ELF-1 (cell line): ENCODE measurements at regions not wholly inside any gene's neighbourhood (a gene's known extent, or its start where the extent isn't known, plus 50 kb on each side); places are given as distances from the start of the nearest gene placed in this dataset.
"Not testable (repeated sequence)": the region's sequence is repeated elsewhere in the genome, so short reads cannot be mapped to it uniquely, and the experiment has no call there.

Source experiments
- DNase-seq: peaks from one replicate; pipeline ENCODE4 v3.0.0-alpha.2; 2016; ENCODE audit warnings: low read depth, low spot score

DNA sequence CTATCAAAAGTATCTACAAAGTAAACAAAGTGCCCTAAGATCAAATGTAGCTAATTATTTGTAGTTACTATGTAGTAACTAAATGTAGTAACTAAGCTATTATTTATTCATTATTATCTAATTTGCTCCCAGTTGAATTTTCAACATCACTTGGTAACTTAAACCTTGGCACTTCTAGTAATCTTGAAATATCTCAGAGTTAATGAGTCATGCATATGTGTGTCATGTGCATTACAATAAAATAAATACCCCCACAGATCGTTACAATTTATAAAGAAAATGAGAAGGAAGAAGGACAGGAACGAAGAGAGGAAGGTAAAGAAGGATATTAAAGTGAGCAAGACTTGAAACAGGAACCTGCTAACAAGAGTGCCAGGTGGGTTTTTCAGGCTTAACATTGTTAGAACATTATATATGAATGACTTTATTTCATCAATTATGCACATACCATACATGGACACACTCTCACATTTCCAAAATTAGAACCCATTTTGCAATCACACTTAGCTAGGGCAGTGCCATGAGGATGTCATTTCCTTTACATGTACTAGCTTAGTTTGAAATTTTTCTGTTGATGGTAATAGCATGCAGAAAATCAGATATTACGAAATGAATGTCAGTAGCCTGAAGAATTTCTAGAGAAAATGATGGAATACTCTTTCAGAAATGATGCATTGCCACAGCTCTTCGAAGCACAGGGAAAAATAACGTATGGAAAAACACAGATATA lies 1670.4 kb upstream of the AGA start:
- DNase-seq: no peak

DNA sequence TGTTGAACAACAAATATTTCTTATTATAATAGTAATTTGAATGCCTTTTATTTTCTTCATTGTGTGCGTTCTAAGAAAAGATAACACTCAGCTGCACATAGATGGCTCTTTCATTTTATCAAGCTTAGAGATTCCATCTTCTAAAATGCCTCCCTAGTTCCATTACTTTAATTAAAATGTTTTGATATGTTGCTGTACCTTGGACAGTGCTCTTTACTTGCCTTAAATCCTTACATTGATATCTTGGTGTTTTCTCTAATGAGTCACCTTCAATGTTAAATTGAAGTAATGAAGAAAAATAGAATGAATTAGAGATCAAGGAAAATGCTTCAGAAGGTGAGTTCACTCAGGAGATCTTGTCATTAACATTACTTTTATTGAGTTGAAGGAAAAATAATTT lies 1672.4 kb upstream of the AGA start:
- no peak for DNase-seq

DNA sequence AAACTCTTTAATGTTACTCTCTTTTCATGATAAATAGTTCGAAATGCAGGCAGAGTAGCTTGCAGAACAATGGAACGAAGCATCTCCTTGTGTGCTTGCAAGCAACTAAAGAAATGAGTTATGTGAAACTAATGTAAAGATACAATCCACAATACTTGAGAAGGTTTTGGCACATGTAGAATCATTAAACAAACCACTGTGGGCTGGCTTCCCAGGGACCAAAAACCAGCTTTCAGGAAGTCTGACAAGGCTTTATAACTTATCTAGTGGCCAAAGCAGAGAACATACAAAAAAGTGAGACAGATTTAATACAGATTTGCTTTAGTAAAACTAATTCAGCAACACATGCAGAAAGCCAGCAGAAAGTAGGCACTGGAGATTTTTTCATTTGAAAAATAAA lies 1673.8 kb upstream of the AGA start:
- DNase-seq: no peak

DNA sequence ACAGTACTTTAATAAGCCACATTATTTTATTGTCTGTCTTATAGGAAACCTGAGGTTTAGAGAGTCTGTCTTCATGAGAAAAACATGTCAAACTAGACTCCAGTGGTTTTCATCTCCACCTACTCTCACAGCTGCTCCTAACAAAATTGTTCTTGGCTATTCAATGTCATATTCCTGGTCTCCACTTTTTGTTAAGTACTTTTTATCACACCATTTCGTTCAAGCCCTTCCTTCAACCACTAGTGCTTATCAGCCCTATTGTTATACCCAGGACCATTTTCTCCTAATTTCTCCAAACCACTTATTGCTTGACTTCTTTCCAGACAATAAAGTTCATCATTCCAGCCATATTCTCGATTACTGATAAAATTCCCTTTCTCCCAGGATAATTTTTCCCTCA lies 1674.3 kb upstream of the AGA start:
- no peak for DNase-seq

DNA sequence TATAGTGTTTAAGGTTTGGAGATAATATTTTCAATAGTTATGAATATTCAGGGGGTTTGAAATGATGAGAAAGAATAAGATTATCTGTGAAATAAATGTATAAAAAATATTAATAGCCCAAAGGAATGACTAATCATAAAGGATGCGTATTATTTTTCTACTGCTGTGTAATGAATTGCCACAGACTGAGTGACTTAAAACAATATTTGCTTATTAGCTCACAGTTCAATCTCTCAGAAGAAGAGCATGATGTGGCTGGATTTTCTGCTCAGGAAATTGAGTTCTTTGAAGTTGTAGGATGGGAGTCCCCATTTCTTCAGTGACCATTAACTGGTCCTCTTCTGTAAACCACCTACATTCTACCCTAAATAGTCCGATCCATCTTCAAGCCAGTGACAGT lies 1680.8 kb upstream of the AGA start:
- DNase-seq: no peak

DNA sequence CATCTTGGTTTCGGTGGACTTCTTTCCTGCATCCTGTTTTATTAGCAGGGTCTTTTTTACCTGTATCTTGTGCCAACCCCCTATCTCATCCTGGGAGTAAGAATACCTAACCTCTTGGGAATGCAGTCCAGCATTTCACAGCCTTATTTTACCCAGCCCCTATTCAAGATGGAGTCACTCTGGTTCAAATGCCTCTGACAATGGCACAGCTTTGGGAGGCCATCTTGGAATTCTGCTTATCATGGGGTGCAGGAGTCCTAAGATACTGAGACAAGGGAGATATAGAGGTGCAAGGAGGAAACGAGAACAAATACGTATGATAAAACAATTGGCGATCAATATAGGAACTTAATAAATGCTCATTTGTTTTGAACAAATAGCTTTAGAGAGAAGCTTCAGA lies 1682.2 kb upstream of the AGA start:
- DNase-seq: no peak

DNA sequence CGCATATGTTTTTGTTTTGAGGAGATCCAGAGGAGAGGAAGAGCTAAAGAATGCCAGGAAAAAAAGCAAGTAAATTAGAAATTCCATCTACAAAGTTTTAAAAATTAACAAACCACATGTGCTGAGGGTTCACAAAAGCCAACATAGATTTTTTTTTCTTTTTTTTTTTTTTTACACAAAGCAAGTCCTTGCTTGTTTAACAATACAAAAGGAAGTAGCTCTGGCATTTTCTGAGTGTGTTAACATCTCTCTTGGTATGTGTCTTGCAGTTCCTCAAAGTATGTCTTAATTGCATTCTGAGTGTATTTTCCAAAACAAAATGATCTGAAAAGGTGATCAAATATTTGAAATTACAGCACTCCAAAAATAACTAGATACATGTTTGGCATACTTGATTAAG lies 1682.7 kb upstream of the AGA start:
- no peak for DNase-seq

DNA sequence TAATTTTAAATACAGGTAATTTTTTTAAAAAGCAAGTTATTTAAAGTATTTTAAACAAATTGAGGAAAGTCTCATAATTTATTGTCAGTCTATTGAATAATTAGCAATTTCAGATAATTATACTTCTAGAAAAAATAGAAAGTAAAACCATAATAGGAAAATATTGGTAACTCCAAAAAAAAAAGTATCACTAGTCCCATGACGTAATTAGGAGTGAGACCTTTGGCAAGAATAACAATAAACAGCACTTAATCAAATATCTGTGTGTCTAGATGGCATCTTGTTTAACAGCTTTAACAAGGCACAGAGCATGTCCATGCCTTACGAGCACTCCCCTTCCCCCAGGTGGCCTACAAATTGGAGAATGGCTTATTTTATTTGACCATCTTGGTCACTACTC lies 1683.6 kb upstream of the AGA start:
- DNase-seq: no peak

DNA sequence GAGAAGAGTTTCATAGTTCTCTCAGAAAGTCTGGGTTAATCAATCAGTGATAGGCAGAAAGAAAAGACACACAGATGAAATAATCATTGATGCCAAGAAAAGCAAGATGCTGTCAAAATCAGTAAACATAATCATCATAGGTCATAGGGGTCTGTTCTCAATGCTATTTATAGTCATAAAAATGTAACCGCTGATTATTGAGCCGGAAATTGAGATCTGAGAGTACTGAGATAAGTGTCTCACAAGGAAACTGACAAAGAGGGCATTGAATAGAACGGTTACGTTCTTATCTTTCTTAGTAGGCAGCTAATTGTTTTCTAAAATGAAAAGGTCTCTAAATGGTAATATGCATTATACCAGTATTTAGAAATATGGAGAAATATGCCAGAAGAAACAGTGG lies 1686.1 kb upstream of the AGA start:
- no peak for DNase-seq

DNA sequence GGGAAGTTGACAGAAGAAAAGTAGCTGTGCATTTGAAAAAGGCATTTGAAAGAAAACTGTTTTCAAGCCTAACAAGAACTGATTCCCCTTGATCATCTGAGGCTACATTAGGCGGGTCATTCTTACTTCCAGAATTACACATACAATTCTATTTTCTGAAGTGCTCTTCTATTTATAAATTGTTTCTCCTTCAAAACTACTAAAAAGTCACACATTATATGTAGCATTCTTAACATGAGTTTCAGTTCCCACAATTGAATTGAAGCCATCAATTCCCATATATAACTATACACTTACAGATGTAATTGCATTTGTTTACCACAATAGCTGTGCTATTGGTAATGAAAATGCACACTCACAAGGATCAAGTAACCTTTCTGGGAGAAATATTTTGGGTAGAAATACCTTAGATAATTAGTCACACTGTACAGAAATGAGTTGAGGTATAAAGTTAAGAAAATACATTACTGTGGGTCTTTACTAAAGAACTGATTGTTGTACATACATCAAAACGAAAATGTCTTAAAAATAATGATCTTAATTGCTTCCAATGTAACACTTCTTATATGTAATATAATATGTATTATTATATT lies 1688.0 kb upstream of the AGA start:
- DNase-seq: no peak

DNA sequence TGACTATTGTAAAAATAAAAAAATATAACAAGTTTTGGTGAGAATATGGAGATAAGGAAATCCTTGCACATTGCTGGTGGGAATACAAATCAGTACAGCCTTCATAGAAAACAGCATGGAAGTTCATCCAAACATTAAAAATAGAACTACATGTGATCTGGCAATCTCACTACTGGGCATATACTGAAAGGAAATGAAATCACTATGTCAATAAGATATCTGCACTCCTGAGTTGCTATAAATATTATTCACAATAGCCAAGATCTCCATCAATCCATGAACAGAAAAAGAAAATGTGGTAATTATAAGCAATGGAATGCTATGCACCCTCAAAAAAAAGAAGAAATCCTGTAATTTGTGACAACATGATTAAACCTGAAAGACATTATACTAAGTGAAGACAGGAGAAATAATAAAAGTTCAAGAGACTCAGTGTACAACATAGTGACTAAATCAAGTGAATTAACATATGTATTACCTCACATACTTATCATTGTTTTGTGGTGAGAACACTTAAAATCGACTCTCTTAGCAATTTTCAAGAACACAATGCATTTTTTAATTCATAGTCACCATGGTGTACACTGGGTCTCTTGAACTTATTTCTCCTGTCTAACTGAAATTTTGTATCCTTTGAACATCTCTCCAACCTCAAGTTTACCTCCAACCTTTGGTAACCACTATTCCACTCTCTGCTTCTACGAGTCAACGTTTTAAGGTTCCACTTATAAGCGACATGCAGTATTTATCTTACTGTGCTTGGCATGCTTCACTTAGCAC lies 1703.7 kb upstream of the AGA start:
- DNase-seq: no peak

DNA sequence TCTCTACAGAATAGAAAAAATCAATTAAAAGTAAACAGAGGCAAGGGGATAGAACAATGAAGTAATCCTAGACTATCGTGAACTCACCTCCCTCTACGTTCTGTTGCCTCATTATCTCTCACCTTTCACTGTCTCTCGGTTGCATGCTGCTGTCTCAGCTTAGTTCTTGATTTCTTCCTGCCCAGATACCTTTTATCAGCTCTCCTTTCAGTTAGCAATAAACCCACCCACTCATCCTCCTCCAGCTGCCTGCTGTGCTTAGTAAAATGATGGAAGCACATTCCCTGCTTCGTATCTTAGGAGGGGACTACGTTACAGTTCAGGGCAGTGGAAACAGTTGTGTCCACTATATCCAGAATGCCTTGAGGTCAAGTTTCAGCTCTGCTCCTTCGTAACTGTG lies 1709.5 kb upstream of the AGA start:
- DNase-seq: no peak

DNA sequence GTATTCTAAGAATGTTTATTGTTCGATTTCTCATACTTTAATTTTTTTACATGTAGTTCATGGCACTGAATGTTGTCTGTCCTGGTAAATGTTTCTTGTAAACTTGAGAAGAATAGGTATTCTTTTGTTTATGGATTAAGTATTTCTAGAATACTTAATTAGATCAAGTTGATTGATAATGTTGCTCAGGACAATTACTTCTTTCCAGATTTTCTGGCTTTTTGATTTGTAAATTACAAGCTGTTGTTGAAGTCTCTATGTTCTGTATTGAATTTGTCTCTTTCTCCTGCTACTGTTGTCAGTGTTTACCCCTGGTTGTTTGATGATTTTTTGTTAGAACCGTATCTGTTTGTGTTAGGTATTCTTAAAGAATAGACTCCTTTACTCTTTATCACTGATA lies 1720.9 kb upstream of the AGA start:
- DNase-seq: no peak

DNA sequence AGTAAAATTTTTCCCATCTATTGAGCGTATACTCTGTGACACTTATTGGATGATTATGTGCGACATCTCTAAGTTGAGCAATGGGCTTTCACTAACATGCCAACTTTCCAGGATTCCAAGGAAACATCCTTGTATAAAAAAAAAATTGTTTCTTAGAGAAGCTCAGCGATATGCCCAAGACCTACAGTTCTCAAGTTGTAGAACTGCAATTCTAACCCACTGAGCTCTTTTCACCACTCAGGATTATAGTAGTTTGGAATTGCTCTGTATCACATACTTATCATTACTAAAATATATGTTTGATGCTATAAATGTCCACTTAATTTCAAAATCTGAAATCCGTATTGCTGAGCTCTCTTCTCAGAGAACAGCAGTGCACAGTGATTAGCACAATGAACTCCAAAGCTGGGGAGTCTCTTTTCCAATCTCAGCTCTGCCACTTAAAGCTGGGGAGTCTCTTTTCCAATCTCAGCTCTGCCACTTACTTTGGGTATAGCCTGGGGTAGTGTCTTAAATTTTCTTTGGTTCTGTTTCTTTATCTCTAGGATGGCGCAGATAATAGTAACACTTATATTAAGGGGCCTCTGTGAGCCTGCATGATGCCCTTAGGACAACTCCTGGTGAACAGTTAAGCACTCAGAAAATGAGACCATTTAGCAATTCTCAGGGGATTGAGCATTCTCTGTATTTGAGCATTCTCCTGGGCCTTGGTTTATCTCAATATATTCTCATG lies 1722.2 kb upstream of the AGA start:
- DNase-seq: no peak

DNA sequence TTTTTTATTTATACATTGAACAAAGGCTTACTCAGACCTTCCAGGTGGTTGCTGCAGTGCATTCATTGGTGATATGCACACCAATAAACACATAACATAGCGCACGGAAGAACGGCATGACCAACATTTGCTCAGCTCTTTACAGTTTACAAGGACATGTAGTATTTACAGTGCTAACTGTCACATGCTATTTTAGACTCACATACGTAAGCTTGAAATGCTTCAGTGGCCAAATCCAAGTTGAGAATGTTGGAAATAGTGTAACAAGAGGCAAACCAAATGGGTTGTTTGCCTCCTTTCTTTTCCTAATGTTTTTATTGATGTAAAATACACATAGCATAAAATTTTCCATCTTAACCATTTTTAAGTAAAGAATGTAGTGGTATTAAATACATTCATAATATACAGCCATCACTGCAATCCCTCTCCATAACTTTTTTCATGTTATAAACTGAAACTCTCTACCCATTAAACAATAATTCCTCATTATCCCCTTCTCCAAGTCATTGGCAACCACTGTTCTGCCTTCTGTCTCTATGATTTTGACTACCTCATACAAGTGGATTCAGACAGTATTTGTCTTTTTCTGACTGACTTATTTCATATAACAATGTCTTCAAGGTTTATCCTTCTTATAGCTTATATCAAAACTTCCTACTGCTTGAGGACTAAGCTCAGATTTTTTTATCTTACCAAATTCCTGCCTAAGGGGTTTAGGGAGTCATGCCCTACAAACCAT lies 1722.9 kb upstream of the AGA start:
- no peak for DNase-seq

DNA sequence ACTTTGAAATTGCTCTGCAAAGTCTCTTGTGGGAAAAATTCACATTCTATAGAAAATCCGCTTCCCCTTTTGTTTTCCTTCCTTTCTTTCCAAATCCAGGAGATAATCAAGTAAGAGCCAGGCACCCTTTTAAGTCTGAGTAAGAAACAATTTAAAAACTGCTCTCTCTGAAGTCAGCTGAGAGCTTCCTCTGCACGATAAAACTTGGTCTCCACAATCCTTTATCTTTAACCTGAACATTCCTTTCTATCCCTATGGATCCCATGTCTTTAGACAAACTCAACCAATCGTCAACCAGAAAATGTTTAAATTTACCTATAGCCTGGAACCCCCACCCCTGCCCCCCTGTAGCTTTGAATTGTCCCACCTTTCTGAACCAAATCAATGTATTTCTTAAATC lies 1723.6 kb upstream of the AGA start:
- DNase-seq: no peak

DNA sequence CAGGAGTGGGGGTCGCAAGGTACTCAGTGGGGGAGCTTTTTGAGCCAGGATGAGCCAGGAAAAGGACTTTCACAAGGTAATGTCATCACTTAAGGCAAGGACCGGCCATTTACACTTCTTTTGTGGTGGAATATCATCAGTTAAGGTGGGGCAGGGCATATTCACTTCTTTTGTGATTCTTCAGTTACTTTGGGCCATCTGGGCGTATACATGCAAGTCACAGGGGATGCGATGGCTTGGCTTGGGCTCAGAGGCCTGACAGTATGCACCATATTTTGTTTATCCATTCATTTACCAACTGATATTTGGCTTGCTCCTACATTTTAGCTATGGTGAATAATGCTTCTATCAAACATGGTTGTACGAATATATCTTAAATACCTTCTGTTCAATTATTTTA lies 1728.1 kb upstream of the AGA start:
- not testable (repeated sequence) for DNase-seq

DNA sequence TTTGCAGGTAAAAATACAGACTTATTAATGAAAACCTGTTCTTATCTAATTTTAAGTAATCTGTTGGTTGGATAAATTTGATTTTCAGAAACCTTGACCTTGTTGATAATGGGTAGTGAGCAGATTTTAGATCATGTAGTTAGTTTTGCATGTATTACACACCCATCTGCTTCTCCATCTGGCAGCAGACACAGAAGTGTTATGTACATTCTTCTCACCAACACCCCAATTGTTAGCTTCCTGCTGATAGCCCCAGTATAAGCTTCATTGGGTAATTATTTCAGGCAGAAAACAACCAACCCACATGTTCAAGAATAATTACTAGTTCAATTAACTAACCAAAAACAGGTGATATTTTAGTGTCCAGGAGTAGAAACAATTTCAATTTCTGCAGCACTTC lies 1740.5 kb upstream of the AGA start:
- DNase-seq: no peak

DNA sequence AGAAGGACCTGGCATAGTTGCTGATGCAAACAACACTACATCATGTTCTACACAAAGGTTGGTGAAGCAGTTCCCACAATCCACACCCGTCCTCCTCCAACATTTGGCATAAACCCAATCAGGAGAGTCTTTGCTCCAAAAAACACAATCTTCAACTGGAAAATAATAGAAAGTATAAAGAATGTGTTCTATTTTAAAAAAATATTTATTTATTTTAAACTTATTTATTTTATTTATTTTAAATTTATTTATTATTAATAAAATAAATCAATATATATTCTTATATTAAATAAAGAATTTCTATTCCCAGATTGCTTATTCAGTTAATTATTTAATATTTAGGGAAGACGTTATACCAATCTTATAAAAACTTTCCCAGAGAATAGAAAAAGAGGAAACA lies 1753.7 kb upstream of the AGA start:
- no peak for DNase-seq

DNA sequence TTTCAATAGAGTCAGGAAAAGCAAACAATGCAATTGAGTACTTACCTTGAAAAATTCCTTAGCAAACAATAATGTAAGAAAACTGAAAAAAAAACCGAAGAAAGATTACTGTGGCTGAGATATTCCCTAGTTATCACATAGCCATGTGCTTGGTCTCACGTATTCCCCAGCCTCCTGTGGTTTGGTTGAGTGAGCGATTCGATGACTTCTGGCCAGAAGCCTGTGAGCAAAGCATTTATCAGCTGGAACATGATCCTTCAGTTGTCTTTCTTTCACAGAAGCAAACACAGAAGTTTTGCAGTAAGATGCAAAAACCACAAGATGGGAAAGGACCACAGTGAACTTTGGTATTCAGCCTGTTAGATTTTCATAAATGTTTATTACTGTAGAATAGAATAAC lies 1754.3 kb upstream of the AGA start:
- no peak for DNase-seq

DNA sequence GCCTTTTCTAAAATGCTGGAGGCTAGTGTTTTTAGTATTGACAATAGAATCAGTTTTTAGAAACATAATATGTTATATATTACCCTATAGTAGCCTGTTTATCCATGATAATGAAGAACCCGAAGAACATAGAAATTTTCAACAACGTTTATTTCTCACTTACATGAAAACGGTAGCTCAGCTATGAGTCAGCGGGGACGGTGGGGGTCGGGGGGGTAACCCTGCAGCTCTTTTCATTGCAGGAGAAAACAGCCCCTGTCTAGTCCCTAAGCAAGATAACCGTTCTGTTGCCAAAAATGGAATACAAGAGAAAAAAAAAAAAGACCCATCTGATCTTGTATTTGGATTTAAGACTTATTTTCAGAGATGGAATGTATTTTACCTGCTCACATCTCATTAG lies 1758.4 kb upstream of the AGA start:
- DNase-seq: no peak

DNA sequence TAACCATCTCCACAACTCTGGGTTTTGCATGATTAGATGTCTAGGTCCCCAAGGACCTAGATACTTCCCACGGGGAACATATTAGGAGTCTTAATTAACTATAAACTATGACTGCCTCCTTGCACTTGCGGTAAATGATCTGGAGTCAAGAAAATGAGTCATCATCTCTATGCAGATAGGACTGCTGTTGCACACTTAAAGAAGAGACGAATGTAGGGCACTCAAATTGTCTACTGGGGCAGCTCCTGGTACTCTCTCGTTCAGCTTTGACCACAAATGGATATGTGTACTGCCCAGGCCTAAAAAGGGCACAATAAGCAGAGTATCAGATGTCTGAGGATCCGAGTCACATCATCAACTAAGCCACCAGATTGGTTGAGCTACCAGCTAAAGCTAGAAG lies 1783.4 kb upstream of the AGA start:
- no peak for DNase-seq
